BJ (cell line): ENCODE measurements at regions not wholly inside any gene's neighbourhood (a gene's known extent, or its start where the extent isn't known, plus 50 kb on each side); places are given as distances from the start of the nearest gene placed in this dataset.

Source experiments
- CTCF ChIA-PET: fragments of 350-600 bp; formaldehyde crosslinking; extraction: SDS; loops from one replicate; lab custom pipeline; 2021; ENCODE audit warnings: antibody characterized with exemption, inconsistent platforms; lab: Yijun Ruan, JAX
- POLR2A ChIA-PET: fragments of 300-600 bp; sonication (Branson Sonifier 250); formaldehyde crosslinking; extraction: SDS; loops from one replicate; lab custom pipeline; 2021; ENCODE audit warnings: antibody characterized with exemption; lab: Charles Lee
- DNase-seq: peaks from one replicate; pipeline ENCODE4 v3.0.0-alpha.2; 2011; ENCODE audit warnings: low read depth
- H3K27me3 ChIP-seq: 2 replicates; pipeline ENCODE4 v1.6.0; 2011; ENCODE audit warnings: low read length; ENCODE audit not compliant: control insufficient read depth, insufficient read depth
- H3K36me3 ChIP-seq: 2 replicates; pipeline ENCODE4 v1.5.1; 2011; ENCODE audit warnings: low read length; ENCODE audit not compliant: control insufficient read depth, insufficient read depth
- H3K4me3 ChIP-seq: 2 replicates; pipeline ENCODE4 v1.5.1; 2011; ENCODE audit warnings: low read depth, mild to moderate bottlenecking, control low read depth, low read length
- CTCF ChIP-seq: IDR thresholded peaks from 2 replicates; pipeline ENCODE4 v1.5.1; 2011; ENCODE audit warnings: low read depth, mild to moderate bottlenecking, control low read depth, inconsistent platforms, low read length, moderate library complexity; ENCODE audit not compliant: insufficient read depth

GRCh38 chr15:95429345-95429744 lies 901.2 kb upstream of the NR2F2 start:
- Histone ChIP-seq H3K36me3 (no peaks in the 10 kb centered on the region), H3K27me3 (no peaks in the 10 kb centered on the region), H3K4me3 (no peak overlapping the region)
- CTCF ChIA-PET, result no interaction called here
- DNase-seq, result no peak
- no peak for TF ChIP-seq CTCF
- POLR2A ChIA-PET, result no interaction called here

GRCh38 chr15:95431518-95431917 lies 899.0 kb upstream of the NR2F2 start:
- CTCF ChIA-PET, result no interaction called here
- no peaks in the 10 kb centered on the region for H3K27me3 ChIP-seq

GRCh38 chr15:95432878-95433405 lies 897.6 kb upstream of the NR2F2 start:
- ChIA-PET CTCF (no interaction called here), POLR2A (no interaction called here)
- Histone ChIP-seq H3K27me3 (no peaks in the 10 kb centered on the region), H3K36me3 (no peaks in the 10 kb centered on the region), H3K4me3 (no peak overlapping the region)
- TF ChIP-seq CTCF, result no peak
- no peak for DNase-seq

More at GRCh38 chr15:95431518-95431917, 899.0 kb upstream of the NR2F2 start:
- no peaks in the 10 kb centered on the region for H3K36me3 ChIP-seq
- TF ChIP-seq CTCF, result no peak
- H3K4me3 ChIP-seq, result no peak overlapping the region
- POLR2A ChIA-PET, result no interaction called here
- DNase-seq, result no peak

GRCh38 chr15:95439922-95440376 lies 890.6 kb upstream of the NR2F2 start:
- no peak overlapping the region for H3K4me3 ChIP-seq
- H3K27me3 ChIP-seq, result no peaks in the 10 kb centered on the region
- no peak for TF ChIP-seq CTCF
- POLR2A ChIA-PET, result no interaction called here
- no peaks in the 10 kb centered on the region for H3K36me3 ChIP-seq
- CTCF ChIA-PET, result no interaction called here
- no peak for DNase-seq

GRCh38 chr15:95440712-95441111 lies 889.8 kb upstream of the NR2F2 start:
- no peaks in the 10 kb centered on the region for H3K36me3 ChIP-seq
- POLR2A ChIA-PET, result no interaction called here
- CTCF ChIA-PET, result no interaction called here
- no peak for TF ChIP-seq CTCF
- DNase-seq, result no peak
- H3K27me3 ChIP-seq, result no peaks in the 10 kb centered on the region
- H3K4me3 ChIP-seq, result no peak overlapping the region
